Transverse colon (tissue), 4 donors: ENCODE measurements at regions not wholly inside any gene's neighbourhood (a gene's known extent, or its start where the extent isn't known, plus 50 kb on each side); places are given as distances from the start of the nearest gene placed in this dataset.

Experiments
- DNase-seq: peaks from one replicate; pipeline ENCODE4 v3.0.0-alpha.2; 2019
- H3K27ac ChIP-seq, 4 donors: fragments of 200-600 bp; sonication (generic); 2 replicates each; pipeline ENCODE4 v1.5.1; 2016 to 2018; ENCODE audit warnings: inconsistent platforms in 4 of 4
- H3K27me3 ChIP-seq: fragments of 200-600 bp; sonication (generic); 2 replicates; pipeline ENCODE4 v1.5.1; 2017; ENCODE audit warnings: inconsistent platforms
- H3K36me3 ChIP-seq, 4 donors: fragments of 200-600 bp; sonication (generic); 2 replicates each; pipeline ENCODE4 v1.5.1; 2017 to 2019; ENCODE audit warnings: inconsistent platforms in 4 of 4
- H3K4me1 ChIP-seq, 4 donors: fragments of 200-600 bp; sonication (generic); 2 replicates each; pipeline ENCODE4 v1.5.1; 2017 to 2020; ENCODE audit warnings: inconsistent platforms in 4 of 4
- H3K4me3 ChIP-seq, 4 donors: fragments of 200-600 bp; sonication (generic); 1 replicate in 1 of 4; 2 replicates in 3 of 4; pipeline versions ENCODE4 v1.5.1 to v1.6.1; 2017 to 2019; ENCODE audit warnings: inconsistent platforms in 4 of 4
- H3K9me3 ChIP-seq, 2 donors: fragments of 200-600 bp; sonication (generic); 2 replicates each; pipeline ENCODE4 v1.5.1; 2017 to 2019; ENCODE audit warnings: inconsistent platforms in 2 of 2
- CTCF ChIP-seq, 5 experiments: fragments of 200-600 bp in 3 of 5; fragments of 450-650 bp in 2 of 5; sonication (generic) in 3 of 5; IDR thresholded peaks; 1 replicate in 2 of 5; 2 replicates in 3 of 5; pipeline ENCODE4 v1.5.1; 2016 to 2017; ENCODE audit warnings: antibody characterized with exemption in 5 of 5, inconsistent platforms in 3 of 5, mild to moderate bottlenecking in 2 of 5, moderate library complexity in 1 of 5
- EP300 ChIP-seq: sonication (generic); formaldehyde crosslinking; IDR thresholded peaks from one replicate; pipeline ENCODE4 v1.6.1; 2017; ENCODE audit warnings: antibody characterized with exemption, low read depth
- POLR2A ChIP-seq: fragments of 450-650 bp; IDR thresholded peaks from one replicate; pipeline ENCODE4 v1.6.1; 2016; ENCODE audit warnings: antibody characterized with exemption, mild to moderate bottlenecking, moderate library complexity
- POLR2AphosphoS5 ChIP-seq, 3 donors: sonication (generic); formaldehyde crosslinking; IDR thresholded peaks; one replicate each; pipeline ENCODE4 v1.6.1; 2016; ENCODE audit warnings: antibody characterized with exemption in 3 of 3
- WGBS, 2 donors: methylation state at CpG; one replicate each; pipeline ENCODE4 v1.1.5; 2018; ENCODE audit warnings: low coverage in 1 of 2; 5-methylcytosine and 5-hydroxymethylcytosine counted together
- in situ Hi-C, 4 donors: fragments of 200-750 bp; cut with MboI; loops; one replicate each; pipeline versions ENCODE4 v1.15.0 to v1.15.1; 2017; ENCODE audit warnings: low sequenced_read_pairs in 3 of 4, low pct_ligation_motif_present in 1 of 4, low pct_unique_long_range_greater_than_20kb in 1 of 4
- intact Hi-C: fragments of 100-400 bp; cut with DNase I; formaldehyde crosslinking; loops from one replicate; pipeline ENCODE4 v1.15.1; 2023; ENCODE audit warnings: low total_unique reads

GRCh38 chr13:71979616-71980015 lies 112.6 kb upstream of the DACH1 start:
- peak in 3 of 5 experiments; percentile 16 to 26 (median 21) for TF ChIP-seq CTCF (IDR thresholded peaks at IDR 0.05)
- no peak for TF ChIP-seq POLR2A
- H3K4me1 ChIP-seq, result no peaks in the 10 kb centered on the region
- H3K9me3 ChIP-seq, result no peaks in the 10 kb centered on the region
- WGBS, 2 donors, result 33% methylated on average over 3 of the region's 3 CpGs; no CpG with 5 or more reads in 1 of the 2 donors
- in situ Hi-C loops, result no loop called here
- H3K27ac ChIP-seq, result no peak overlapping the region
- no peak for DNase-seq
- no peak overlapping the region for H3K4me3 ChIP-seq
- intact Hi-C loops, result loop anchor here (5.0 kb wide), 1 partner anchor 1493 kb away; no protein-coding TSS in a partner anchor
- no peaks in the 10 kb centered on the region for H3K27me3 ChIP-seq
- no peaks in the 10 kb centered on the region for H3K36me3 ChIP-seq

GRCh38 chr13:71977028-71977427 lies 110.0 kb upstream of the DACH1 start:
- no peaks in the 10 kb centered on the region for H3K9me3 ChIP-seq
- 86 to 91% methylated on average over 5 to 7 of the region's 7 CpGs for WGBS, 2 donors
- no peak for DNase-seq
- no peak overlapping the region for H3K4me3 ChIP-seq
- intact Hi-C loops (loop anchor here (5.0 kb wide), 1 partner anchor 1495 kb away; no protein-coding TSS in a partner anchor), in situ Hi-C loops (no loop called here)
- no peaks in the 10 kb centered on the region for H3K36me3 ChIP-seq
- TF ChIP-seq EP300, result no peak
- TF ChIP-seq POLR2AphosphoS5 (IDR thresholded peaks at IDR 0.05), result no peak
- H3K4me1 ChIP-seq, result no peaks in the 10 kb centered on the region
- H3K27me3 ChIP-seq, result no peaks in the 10 kb centered on the region
- no peak overlapping the region for H3K27ac ChIP-seq

- in situ Hi-C loops, result no loop called here
- Histone ChIP-seq H3K4me1 (no peaks in the 10 kb centered on the region), H3K9me3 (no peaks in the 10 kb centered on the region), H3K4me3 (no peak overlapping the region), H3K36me3 (no peaks in the 10 kb centered on the region), H3K27ac (no peak overlapping the region), H3K27me3 (no peaks in the 10 kb centered on the region)
- 85 to 90% methylated on average over 5 of the region's 5 CpGs for WGBS, 2 donors
- intact Hi-C loops, result no loop called here
- DNase-seq, result no peak
- TF ChIP-seq EP300 (no peak), POLR2AphosphoS5 (IDR thresholded peaks at IDR 0.05) (no peak), CTCF (IDR thresholded peaks at IDR 0.05) (no peak), POLR2A (no peak)
Measured at GRCh38 chr13:71967990-71968389, 101.0 kb upstream of the DACH1 start.

DNA sequence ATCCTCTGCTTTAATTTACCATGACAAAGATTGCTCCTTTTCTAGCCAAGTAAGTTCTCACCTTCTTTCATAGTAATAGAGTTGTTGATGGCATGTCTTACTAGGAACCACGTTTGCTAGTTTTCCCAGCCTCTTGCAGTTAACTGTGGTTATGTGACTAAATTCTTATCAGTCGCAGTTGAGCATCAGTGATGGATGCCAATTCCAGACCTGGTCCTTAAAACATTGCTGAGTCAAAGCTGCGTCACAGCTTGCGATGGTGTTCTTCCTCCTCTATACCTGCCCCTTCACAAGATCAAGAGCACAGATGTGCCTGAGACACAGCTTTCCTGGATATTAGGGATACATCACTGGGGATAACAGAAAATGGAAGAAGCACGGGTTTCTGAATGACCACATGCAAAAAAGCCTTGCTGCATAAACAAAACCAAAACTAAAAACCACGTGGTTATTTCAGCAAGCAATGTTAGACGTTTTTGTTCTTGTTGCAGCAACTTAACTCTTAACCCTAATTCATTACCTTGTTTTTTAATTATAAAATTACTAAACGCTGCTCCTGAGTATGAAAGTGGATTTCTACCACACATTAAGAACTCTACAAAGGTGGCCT lies 97.6 kb upstream of the DACH1 start:
- no peak overlapping the region for H3K27ac ChIP-seq
- no peak for TF ChIP-seq POLR2A
- TF ChIP-seq EP300, result no peak
- no peak for TF ChIP-seq CTCF (IDR thresholded peaks at IDR 0.05)
- no peak for TF ChIP-seq POLR2AphosphoS5 (IDR thresholded peaks at IDR 0.05)
- no peaks in the 10 kb centered on the region for H3K4me1 ChIP-seq
- intact Hi-C loops (no loop called here), in situ Hi-C loops (no loop called here)
- no peak for DNase-seq
- no peak overlapping the region for H3K4me3 ChIP-seq
- no peaks in the 10 kb centered on the region for H3K9me3 ChIP-seq
- no peaks in the 10 kb centered on the region for H3K36me3 ChIP-seq
- no peaks in the 10 kb centered on the region for H3K27me3 ChIP-seq
- WGBS, 2 donors, result 33 to 49% methylated on average over 6 to 8 of the region's 8 CpGs

GRCh38 chr13:71962735-71963134 lies 95.7 kb upstream of the DACH1 start:
- WGBS, 2 donors, result 61 to 81% methylated on average over 3 of the region's 3 CpGs
- intact Hi-C loops, result no loop called here
- H3K4me3 ChIP-seq, result no peak overlapping the region
- DNase-seq, result no peak
- H3K36me3 ChIP-seq, result no peaks in the 10 kb centered on the region
- H3K27me3 ChIP-seq, result no peaks in the 10 kb centered on the region
- TF ChIP-seq CTCF (IDR thresholded peaks at IDR 0.05) (no peak), POLR2AphosphoS5 (IDR thresholded peaks at IDR 0.05) (no peak), POLR2A (no peak), EP300 (no peak)
- no peaks in the 10 kb centered on the region for H3K9me3 ChIP-seq
- no peaks in the 10 kb centered on the region for H3K4me1 ChIP-seq
- H3K27ac ChIP-seq, result no peak overlapping the region
- in situ Hi-C loops, result no loop called here
